GM23338 (cell line): ENCODE measurements at regions not wholly inside any gene's neighbourhood (a gene's known extent, or its start where the extent isn't known, plus 50 kb on each side); places are given as distances from the start of the nearest gene placed in this dataset.

Experiments used
- ATAC-seq: fragments of 200-7000 bp; cut with Tn5 transposase; 3 replicates; pipeline ENCODE4 v1.9.1; 2020
- DNase-seq: peaks from one replicate; pipeline ENCODE4 v3.0.0-alpha.2; 2015; ENCODE audit warnings: low spot score
- H2AFZ ChIP-seq: fragments of 200-600 bp; sonication (generic); 2 replicates; pipeline ENCODE4 v1.8.0; 2016; ENCODE audit warnings: antibody characterized with exemption, mild to moderate bottlenecking, moderate library complexity
- H3F3A ChIP-seq: fragments of 200-600 bp; sonication (generic); replicated peaks from 2 replicates; pipeline ENCODE4 v1.8.0; 2017; ENCODE audit warnings: antibody characterized with exemption, mixed run types, low read depth
- H3K27ac ChIP-seq: fragments of 200-600 bp; sonication (generic); 2 replicates; pipeline ENCODE4 v1.6.1; 2016; ENCODE audit warnings: low read depth
- H3K27me3 ChIP-seq: fragments of 200-600 bp; sonication (generic); 2 replicates; pipeline ENCODE4 v1.8.0; 2016; ENCODE audit warnings: mild to moderate bottlenecking, mixed run types, moderate library complexity; ENCODE audit not compliant: insufficient read depth
- H3K36me3 ChIP-seq: fragments of 200-600 bp; sonication (generic); 2 replicates; pipeline ENCODE4 v1.8.0; 2016; ENCODE audit warnings: mild to moderate bottlenecking; ENCODE audit not compliant: insufficient read depth
- H3K4me1 ChIP-seq: fragments of 200-600 bp; sonication (generic); 2 replicates; pipeline ENCODE4 v1.8.0; 2016; ENCODE audit warnings: mild to moderate bottlenecking, moderate library complexity; ENCODE audit not compliant: insufficient read depth
- H3K4me2 ChIP-seq: fragments of 200-600 bp; sonication (generic); 2 replicates; pipeline ENCODE4 v1.7.1; 2017; ENCODE audit warnings: mixed run types
- H3K4me3 ChIP-seq: fragments of 200-600 bp; sonication (generic); 2 replicates; pipeline ENCODE4 v1.6.1; 2016; ENCODE audit warnings: mixed run types
- H3K79me2 ChIP-seq: fragments of 200-600 bp; sonication (generic); replicated peaks from 2 replicates; pipeline ENCODE4 v1.8.0; 2017; ENCODE audit warnings: mild to moderate bottlenecking; ENCODE audit not compliant: insufficient read depth
- H3K9me2 ChIP-seq: fragments of 200-600 bp; sonication (generic); 2 replicates; pipeline ENCODE4 v1.8.0; 2017; ENCODE audit not compliant: insufficient read depth
- H4K20me1 ChIP-seq: fragments of 200-600 bp; sonication (generic); replicated peaks from 2 replicates; pipeline ENCODE4 v1.8.0; 2017; ENCODE audit warnings: mild to moderate bottlenecking; ENCODE audit not compliant: insufficient read depth
- H3K27ac Mint-ChIP-seq: 2 replicates; pipeline ENCODE4 v1.8.0; 2020; ENCODE audit warnings: inconsistent platforms, mild to moderate bottlenecking, moderate library complexity, mixed read lengths
- H3K27me3 Mint-ChIP-seq: 3 replicates; pipeline ENCODE4 v1.8.0; 2022; ENCODE audit warnings: low read depth, mild to moderate bottlenecking, moderate library complexity, mixed read lengths, inconsistent platforms; ENCODE audit not compliant: insufficient read depth, poor library complexity
- H3K36me3 Mint-ChIP-seq: 3 replicates; pipeline ENCODE4 v1.8.0; 2021; ENCODE audit warnings: low read depth, mild to moderate bottlenecking, inconsistent platforms, moderate library complexity, mixed read lengths
- H3K4me1 Mint-ChIP-seq: 3 replicates; pipeline ENCODE4 v1.8.0; 2020; ENCODE audit warnings: mild to moderate bottlenecking, inconsistent platforms, mixed read lengths
- H3K4me3 Mint-ChIP-seq: 3 replicates; pipeline ENCODE4 v1.8.0; 2021; ENCODE audit warnings: moderate library complexity, mild to moderate bottlenecking, inconsistent platforms, mixed read lengths
- H3K9me3 Mint-ChIP-seq: 3 replicates; pipeline ENCODE4 v1.8.0; 2020; ENCODE audit warnings: moderate library complexity, mild to moderate bottlenecking, inconsistent platforms, mixed read lengths
- CREB1 ChIP-seq: fragments of 250-450 bp; sonication (Bioruptor Pico); IDR thresholded peaks from 2 replicates; pipeline ENCODE4 v1.5.0; 2020; ENCODE audit warnings: low read depth, mild to moderate bottlenecking, moderate library complexity
- ETS1 ChIP-seq: IDR thresholded peaks from 2 replicates; pipeline ENCODE4 v1.6.1; 2016; ENCODE audit warnings: antibody characterized with exemption
- JUNB ChIP-seq: IDR thresholded peaks from one replicate; pipeline ENCODE4 v1.6.1; 2016; ENCODE audit warnings: antibody characterized with exemption; ENCODE audit not compliant: unreplicated experiment
- NANOG ChIP-seq: IDR thresholded peaks from 2 replicates; pipeline ENCODE4 v1.6.1; 2016; ENCODE audit warnings: antibody characterized with exemption, borderline replicate concordance
- POLR2AphosphoS5 ChIP-seq: IDR thresholded peaks from 2 replicates; pipeline ENCODE4 v1.6.1; 2016; ENCODE audit warnings: antibody characterized with exemption, low read depth
- REST ChIP-seq: IDR thresholded peaks from one replicate; pipeline ENCODE4 v1.6.1; 2018; ENCODE audit warnings: antibody characterized with exemption; ENCODE audit not compliant: unreplicated experiment
- ZNF114 ChIP-seq: fragments of 250-450 bp; sonication (Bioruptor Pico); IDR thresholded peaks from 2 replicates; pipeline ENCODE4 v1.5.0; 2020; ENCODE audit warnings: mild to moderate bottlenecking, moderate library complexity
- ZNF331 ChIP-seq: fragments of 250-450 bp; sonication (Bioruptor Pico); IDR thresholded peaks from 2 replicates; pipeline ENCODE4 v1.5.0; 2020; ENCODE audit warnings: low read depth, mild to moderate bottlenecking, moderate library complexity
- ZNF462 ChIP-seq: fragments of 250-450 bp; sonication (Bioruptor Pico); IDR thresholded peaks from 2 replicates; pipeline ENCODE4 v1.5.0; 2020; ENCODE audit warnings: mild to moderate bottlenecking, moderate library complexity

GRCh38 chr1:185646202-185646683, 87.9 kb upstream of the HMCN1 start:
- peaks cover 59% of the 10 kb centered on the region for H3K9me3 Mint-ChIP-seq
- peaks cover 6% of the 10 kb centered on the region for H3K36me3 ChIP-seq
- no peaks in the 10 kb centered on the region for H3K27me3 ChIP-seq
- peak; percentile 94 for DNase-seq
- peak overlapping the region; percentile 14; the same call in 1 of the 2 replicates for H3K4me3 ChIP-seq
- H3K4me2 ChIP-seq, result peak overlapping the region; percentile 23
- TF ChIP-seq POLR2AphosphoS5 (0 out of 2 replicates have a peak, but pooled peaks have one; percentile 25), NANOG (peak; percentile 86; the same call in 1 of the 2 replicates), ZNF462 (CRISPR knock-in tag) (no peak), REST (no peak), JUNB (no peak), ZNF114 (no peak), CREB1 (CRISPR knock-in tag) (no peak; the same call in 1 of the 2 replicates), ZNF331 (CRISPR knock-in tag) (no peak), ETS1 (0 out of 2 replicates have a peak, but pooled peaks have one; percentile 36)
- peak overlapping the region; percentile 44 for H3K4me3 Mint-ChIP-seq
- no peaks in the 10 kb centered on the region for H3K27me3 Mint-ChIP-seq
- no peak overlapping the region for H2AFZ ChIP-seq
- H3K27ac ChIP-seq, result peak overlapping the region; percentile 97
- H3K4me1 Mint-ChIP-seq, result peaks cover 31% of the 10 kb centered on the region
- no peaks in the 10 kb centered on the region for H4K20me1 ChIP-seq
- no peaks in the 10 kb centered on the region for H3F3A ChIP-seq
- H3K27ac Mint-ChIP-seq, result peak overlapping the region; percentile 96
- no peaks in the 10 kb centered on the region for H3K79me2 ChIP-seq
- H3K9me2 ChIP-seq, result no peaks in the 10 kb centered on the region; the same call in 1 of the 2 replicates
- ATAC-seq, result peak; percentile 98
- peaks cover 18% of the 10 kb centered on the region; the same call in 1 of the 2 replicates for H3K4me1 ChIP-seq
- H3K36me3 Mint-ChIP-seq, result peaks cover 59% of the 10 kb centered on the region
